ENCODE measurements at regions not wholly inside any gene's neighbourhood (a gene's known extent, or its start where the extent isn't known, plus 50 kb on each side); places are given as distances from the start of the nearest gene placed in this dataset.
"Not testable (repeated sequence)": the region's sequence is repeated elsewhere in the genome, so short reads cannot be mapped to it uniquely, and the experiment has no call there.

GRCh38 chr15:20767943-20768342 is 98.2 kb downstream of the POTEB2 start:
- not testable (repeated sequence) for TF ChIP-seq CTCF, POLR2AphosphoS5 (IDR thresholded peaks at IDR 0.05)

Measured in breast epithelium (tissue), 3 donors.